Myocyte (in vitro differentiated cells): ENCODE measurements at regions not wholly inside any gene's neighbourhood (a gene's known extent, or its start where the extent isn't known, plus 50 kb on each side); places are given as distances from the start of the nearest gene placed in this dataset.

Experiments
- DNase-seq: peaks from one replicate; pipeline ENCODE4 v3.0.0-alpha.2; 2012; ENCODE audit warnings: low read depth

DNA sequence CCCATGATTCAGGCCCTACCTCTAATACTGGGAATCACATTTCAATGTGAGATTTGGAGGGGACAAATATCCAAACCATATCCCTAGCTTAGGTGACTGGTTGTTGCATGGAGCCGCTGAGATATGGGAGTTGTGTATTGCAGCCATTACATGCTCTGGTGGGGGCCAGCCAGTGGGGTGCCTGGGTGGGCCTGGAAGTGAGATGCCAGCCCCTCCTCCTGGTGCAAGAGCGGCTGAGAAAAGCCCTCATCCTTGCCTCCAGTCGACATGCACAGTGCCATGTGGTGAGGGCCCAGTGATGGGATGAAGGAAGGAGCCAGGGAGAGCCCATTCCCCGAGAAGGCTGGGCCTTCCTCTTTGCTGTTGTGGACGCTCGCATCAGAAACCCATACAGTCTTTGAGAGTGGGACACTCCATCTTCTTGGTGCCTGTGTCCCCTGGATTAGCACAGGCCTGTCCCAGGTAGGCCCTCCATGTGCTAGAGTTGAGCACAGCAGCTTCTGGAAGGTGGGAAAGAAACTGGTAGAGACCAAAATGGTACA lies 1043.0 kb downstream of the TBC1D22A start:
- DNase-seq = no peak

DNA sequence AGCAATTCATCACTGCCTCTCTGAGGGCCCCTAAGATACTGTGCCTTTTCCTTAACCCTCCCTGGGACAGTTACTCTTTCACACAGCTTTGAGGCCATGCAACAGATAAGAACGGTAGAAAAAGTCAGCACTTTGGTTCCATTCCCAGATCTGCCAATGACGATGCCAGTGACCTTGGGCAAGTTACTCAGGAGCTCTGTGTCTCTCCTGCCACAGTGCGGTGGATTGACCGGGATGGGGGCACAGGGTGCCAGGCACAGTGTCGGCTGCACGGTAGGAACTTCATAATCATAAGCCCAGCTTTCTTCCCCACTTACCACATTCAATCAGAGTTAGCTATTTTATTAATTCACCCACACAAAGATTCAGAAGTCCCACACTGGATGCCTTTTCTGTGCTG lies 1041.8 kb downstream of the TBC1D22A start:
- no peak for DNase-seq

GRCh38 chr22:47802421-47802820 lies 1040.0 kb downstream of the TBC1D22A start:
- no peak for DNase-seq

- no peak for DNase-seq
Observed at GRCh38 chr22:47801541-47802245, 1039.2 kb downstream of the TBC1D22A start.

DNA sequence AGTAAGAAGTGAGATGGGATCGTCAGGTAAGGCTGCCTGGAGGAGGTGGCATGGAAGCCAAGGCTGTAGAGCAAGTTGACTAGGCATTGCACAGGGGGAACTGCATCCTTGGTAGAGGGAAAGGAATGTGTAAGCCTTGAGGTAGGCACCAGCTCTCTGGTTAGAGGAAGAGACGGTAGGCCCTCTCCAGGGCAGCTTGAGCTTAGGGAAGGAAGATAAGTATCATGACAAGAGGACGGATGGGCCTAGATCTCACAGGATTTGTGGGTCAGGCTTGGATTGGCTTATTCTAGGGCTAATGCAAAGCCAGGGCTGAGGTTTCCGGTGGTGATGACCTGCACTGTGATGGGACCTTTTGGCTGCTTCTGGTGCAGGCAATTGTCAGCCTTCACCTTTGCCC lies 1035.8 kb downstream of the TBC1D22A start:
- no peak for DNase-seq

DNA sequence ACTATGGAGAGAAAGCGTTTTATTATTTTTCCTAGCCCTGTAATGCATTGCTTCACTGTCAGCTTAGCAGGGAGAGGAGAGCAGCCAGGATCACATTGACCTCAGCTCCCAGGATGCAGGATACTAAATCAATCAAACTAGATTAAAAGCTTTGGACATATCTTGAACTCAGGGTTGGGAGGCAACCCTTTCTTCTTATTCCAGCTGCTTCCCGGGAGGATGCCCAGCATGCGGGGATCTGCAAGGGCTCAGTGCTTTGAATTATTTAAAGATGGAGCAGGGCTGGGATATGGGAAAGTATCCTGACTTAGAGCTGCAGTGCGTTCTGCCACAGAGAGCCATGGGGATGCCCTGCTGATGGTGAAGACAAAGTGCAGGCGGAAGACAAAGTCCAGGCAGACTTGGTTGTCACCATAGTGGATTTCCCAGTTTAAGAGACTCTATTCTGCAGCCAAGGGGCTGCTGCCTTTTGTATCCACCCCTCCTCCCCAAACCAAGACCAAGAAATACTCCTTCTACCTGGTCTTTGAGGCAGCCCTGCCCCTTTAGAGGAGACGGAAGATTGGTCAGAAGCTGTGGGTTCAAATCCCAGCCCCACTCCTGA lies 1035.0 kb downstream of the TBC1D22A start:
- DNase-seq = no peak

DNA sequence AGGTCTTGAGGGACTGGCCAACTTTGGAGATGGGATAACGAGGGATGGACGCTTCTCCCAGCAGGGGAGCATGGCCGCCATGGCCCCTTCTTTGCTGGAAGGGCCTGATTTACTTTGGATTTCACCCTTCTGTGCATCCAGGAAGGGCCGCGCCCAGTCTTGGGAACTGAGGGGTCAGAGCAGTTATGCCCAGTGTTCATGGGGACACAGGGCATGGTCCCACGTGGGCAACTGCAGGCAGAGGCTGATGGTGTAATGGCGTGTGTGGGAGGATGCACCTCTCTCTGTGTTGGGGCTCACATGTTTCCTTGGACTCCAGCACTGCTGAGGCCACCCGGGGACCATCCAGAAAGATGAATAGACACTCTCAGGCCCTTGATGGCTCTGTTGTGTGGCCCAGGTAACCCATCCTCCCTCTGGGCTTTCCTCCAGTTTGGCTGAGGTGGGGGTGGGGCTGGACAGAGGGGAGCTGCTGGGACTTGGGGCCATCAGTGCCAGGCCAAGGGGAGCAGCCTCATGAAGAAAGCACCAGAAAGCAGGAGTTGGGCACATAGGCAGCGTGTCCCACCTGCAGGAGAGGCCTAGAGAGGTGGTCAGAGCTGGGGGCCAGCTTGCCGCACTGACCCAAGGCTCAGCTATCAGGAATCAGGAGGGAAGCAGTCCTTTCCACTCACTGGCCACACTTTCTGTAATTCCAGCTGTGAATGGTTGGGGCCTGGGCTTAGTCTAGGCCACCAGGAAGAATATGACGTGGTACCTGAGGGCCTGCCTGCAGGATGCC lies 1033.9 kb downstream of the TBC1D22A start:
- DNase-seq = no peak

- DNase-seq = no peak
Observed at GRCh38 chr22:47795477-47796127, 1033.2 kb downstream of the TBC1D22A start.

DNA sequence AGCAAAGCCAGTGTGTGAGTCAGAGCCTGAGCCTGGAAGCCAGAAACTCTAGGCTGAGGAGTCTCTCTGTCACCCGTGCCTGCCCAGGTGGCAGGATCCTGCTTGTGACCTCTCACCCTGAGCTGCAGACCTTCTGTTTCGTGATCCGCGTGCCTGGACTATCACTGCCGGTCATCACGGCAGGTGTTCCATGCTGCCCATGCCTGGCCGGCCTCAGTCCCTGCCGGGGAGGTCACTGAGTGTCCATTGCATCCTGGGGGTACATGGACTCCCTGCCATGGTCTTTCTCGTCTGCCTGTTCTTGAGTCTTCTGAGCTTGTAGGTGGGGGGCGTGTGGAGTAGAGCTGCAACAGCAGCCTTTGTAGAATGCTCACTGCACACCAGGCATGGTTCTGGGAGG lies 1032.4 kb downstream of the TBC1D22A start:
- DNase-seq = no peak

GRCh38 chr22:47793304-47794101 lies 1031.1 kb downstream of the TBC1D22A start:
- DNase-seq = no peak

- no peak for DNase-seq
Observed at GRCh38 chr22:47789171-47789570, 1026.7 kb downstream of the TBC1D22A start.

- DNase-seq = no peak
Observed at GRCh38 chr22:47788461-47788860, 1026.0 kb downstream of the TBC1D22A start.

DNA sequence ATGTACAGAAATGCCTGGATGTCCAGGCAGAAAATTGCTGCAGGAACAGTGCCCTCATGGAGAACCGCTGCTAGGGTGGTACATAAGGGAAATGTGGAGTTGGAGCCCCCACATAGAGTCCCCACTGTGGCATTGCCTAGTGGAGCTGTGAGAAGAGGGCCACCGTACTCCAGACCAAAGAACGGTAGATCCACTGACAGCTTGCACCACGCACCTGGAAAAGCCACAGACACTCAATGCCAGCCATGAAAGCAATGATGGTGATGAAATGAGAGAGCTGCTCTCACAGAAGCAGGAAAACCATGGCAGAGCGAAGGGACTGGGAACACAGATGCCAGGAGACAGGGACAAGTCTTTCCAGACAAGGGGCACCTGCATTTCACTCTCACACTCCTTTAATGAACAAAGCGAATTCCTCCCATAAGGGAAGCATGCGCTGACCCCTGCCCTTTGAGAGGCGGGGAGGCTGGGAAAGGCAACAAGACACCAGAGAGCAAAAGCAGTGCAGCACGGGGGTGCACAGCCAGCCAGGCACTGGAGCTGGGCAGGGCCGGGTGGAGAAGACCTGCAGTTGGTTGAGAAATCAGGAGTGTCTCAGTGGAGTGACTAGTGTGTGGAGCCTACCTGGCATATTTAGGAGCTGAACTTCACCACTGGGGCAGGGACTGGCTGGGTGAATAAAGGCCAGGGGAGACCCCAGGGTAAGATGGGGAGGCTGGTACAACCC lies 1025.2 kb downstream of the TBC1D22A start:
- DNase-seq = no peak

DNA sequence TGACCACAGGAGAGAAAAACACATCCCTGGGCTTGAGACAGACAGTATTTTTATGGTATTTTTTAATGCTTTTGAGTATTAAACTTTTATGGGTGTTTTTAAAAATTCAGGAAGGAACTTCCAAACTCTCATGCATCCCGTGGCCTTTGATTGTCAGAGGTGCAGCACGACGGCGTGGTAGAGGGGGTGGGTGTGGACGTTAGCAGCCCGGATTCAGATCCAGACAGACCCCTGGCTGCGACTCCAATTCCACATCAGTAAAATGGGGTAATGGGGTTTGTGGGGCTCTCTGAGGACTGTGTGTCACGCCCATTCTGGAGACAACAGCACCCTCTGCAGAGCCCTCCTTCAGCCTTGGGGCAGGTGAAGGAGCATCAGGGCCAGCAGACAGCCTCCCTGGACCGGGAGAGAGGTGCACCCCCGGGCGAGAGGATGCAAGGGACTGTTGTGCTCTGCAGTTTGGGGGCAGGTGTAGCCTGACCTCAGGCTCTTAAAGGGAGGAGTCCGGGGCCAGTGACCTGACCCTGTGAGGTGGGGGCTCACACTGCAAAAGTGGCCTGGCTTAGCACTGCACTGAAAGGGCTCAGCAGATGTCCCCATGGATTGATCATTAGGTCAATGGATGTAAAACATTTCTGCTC lies 1024.3 kb downstream of the TBC1D22A start:
- DNase-seq = no peak

DNA sequence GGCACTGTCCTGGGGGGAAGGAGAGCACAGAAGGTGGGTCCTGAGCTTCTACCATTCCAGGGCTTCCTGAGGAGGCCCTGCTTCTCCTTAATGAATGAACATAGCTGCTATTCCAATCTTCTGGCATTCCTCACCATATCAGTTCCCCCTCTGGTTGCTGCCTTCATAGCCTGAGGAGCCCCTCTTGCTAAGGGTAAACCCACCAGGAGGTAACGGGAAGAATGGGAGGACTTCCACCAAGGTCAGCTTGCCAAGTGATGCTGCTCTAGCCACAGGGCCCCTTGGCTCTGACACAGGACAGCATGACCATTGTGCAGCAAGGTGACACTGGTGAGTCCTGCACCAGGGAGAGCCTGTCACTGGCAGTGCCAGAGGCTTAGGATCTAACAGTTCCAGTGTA lies 1022.5 kb downstream of the TBC1D22A start:
- DNase-seq = no peak

DNA sequence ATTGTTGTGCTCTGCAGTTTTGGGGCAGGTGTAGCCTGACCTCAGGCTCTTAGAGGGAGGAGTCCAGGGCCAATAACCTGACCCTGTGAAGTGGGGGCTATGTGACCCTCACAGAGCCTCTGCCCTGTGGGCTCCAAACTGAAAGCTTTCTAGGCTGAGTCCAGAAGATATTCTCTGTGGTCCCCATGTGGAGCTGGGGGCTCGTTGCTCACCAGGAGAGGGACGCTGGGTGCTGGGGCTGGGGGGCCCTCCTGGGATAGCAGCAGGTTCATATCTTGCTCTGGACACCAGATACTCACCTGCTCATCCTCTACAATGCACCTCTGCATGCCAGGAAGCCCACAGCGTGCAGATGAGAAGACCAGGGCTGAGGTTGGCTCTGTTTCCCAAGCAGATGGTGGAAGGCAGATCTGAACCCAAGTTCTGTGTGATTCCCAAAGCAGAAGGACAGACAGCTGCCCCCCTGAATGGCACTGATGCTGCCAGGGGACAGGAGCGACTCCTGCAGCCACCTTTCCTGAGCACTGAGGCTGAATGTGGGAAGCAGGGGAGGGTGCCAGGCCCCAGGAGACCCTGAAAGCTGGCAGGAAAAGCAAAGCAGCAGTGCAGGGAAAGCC lies 1022.0 kb downstream of the TBC1D22A start:
- DNase-seq = no peak

GRCh38 chr22:47783433-47784366 lies 1021.2 kb downstream of the TBC1D22A start:
- no peak for DNase-seq
